H1 (cell line): ENCODE measurements at regions not wholly inside any gene's neighbourhood (a gene's known extent, or its start where the extent isn't known, plus 50 kb on each side); places are given as distances from the start of the nearest gene placed in this dataset.

Source experiments
- CBX8 ChIP-seq: fragments of 300-800, 300-1000 bp; sonication (generic); IDR thresholded peaks from 2 replicates; pipeline ENCODE4 v1.7.1; 2016; ENCODE audit warnings: low read depth, low read length, borderline replicate concordance
- CHD2 ChIP-seq: IDR thresholded peaks from 2 replicates; pipeline ENCODE4 v1.6.1; 2012; ENCODE audit warnings: low read length, improper control_type of control experiment
- KDM4A ChIP-seq: IDR thresholded peaks from one replicate; pipeline ENCODE4 v1.7.1; 2012; ENCODE audit warnings: low read depth, mild to moderate bottlenecking, moderate library complexity, low read length, inconsistent platforms; ENCODE audit not compliant: severe bottlenecking
- TBP ChIP-seq: IDR thresholded peaks from 2 replicates; pipeline ENCODE4 v1.6.1; 2011; ENCODE audit warnings: low read depth, low read length, improper control_type of control experiment
- TF ChIP-seq, protein P1 (sequence below): fragments of 300-600 bp; sonication (generic); IDR thresholded peaks from 2 replicates; pipeline ENCODE4 v1.7.1; 2012; ENCODE audit warnings: low read length, moderate library complexity, mild to moderate bottlenecking, inconsistent platforms; ENCODE audit not compliant: insufficient replicate concordance
- TF ChIP-seq, protein P2 (sequence below): IDR thresholded peaks from 2 replicates; pipeline ENCODE4 v1.6.1; 2012; ENCODE audit warnings: inconsistent platforms
- TF ChIP-seq, protein P3 (sequence below): IDR thresholded peaks from 2 replicates; pipeline ENCODE4 v1.6.1; 2011; ENCODE audit warnings: low read length, improper control_type of control experiment

- TF ChIP-seq, protein P1, sequence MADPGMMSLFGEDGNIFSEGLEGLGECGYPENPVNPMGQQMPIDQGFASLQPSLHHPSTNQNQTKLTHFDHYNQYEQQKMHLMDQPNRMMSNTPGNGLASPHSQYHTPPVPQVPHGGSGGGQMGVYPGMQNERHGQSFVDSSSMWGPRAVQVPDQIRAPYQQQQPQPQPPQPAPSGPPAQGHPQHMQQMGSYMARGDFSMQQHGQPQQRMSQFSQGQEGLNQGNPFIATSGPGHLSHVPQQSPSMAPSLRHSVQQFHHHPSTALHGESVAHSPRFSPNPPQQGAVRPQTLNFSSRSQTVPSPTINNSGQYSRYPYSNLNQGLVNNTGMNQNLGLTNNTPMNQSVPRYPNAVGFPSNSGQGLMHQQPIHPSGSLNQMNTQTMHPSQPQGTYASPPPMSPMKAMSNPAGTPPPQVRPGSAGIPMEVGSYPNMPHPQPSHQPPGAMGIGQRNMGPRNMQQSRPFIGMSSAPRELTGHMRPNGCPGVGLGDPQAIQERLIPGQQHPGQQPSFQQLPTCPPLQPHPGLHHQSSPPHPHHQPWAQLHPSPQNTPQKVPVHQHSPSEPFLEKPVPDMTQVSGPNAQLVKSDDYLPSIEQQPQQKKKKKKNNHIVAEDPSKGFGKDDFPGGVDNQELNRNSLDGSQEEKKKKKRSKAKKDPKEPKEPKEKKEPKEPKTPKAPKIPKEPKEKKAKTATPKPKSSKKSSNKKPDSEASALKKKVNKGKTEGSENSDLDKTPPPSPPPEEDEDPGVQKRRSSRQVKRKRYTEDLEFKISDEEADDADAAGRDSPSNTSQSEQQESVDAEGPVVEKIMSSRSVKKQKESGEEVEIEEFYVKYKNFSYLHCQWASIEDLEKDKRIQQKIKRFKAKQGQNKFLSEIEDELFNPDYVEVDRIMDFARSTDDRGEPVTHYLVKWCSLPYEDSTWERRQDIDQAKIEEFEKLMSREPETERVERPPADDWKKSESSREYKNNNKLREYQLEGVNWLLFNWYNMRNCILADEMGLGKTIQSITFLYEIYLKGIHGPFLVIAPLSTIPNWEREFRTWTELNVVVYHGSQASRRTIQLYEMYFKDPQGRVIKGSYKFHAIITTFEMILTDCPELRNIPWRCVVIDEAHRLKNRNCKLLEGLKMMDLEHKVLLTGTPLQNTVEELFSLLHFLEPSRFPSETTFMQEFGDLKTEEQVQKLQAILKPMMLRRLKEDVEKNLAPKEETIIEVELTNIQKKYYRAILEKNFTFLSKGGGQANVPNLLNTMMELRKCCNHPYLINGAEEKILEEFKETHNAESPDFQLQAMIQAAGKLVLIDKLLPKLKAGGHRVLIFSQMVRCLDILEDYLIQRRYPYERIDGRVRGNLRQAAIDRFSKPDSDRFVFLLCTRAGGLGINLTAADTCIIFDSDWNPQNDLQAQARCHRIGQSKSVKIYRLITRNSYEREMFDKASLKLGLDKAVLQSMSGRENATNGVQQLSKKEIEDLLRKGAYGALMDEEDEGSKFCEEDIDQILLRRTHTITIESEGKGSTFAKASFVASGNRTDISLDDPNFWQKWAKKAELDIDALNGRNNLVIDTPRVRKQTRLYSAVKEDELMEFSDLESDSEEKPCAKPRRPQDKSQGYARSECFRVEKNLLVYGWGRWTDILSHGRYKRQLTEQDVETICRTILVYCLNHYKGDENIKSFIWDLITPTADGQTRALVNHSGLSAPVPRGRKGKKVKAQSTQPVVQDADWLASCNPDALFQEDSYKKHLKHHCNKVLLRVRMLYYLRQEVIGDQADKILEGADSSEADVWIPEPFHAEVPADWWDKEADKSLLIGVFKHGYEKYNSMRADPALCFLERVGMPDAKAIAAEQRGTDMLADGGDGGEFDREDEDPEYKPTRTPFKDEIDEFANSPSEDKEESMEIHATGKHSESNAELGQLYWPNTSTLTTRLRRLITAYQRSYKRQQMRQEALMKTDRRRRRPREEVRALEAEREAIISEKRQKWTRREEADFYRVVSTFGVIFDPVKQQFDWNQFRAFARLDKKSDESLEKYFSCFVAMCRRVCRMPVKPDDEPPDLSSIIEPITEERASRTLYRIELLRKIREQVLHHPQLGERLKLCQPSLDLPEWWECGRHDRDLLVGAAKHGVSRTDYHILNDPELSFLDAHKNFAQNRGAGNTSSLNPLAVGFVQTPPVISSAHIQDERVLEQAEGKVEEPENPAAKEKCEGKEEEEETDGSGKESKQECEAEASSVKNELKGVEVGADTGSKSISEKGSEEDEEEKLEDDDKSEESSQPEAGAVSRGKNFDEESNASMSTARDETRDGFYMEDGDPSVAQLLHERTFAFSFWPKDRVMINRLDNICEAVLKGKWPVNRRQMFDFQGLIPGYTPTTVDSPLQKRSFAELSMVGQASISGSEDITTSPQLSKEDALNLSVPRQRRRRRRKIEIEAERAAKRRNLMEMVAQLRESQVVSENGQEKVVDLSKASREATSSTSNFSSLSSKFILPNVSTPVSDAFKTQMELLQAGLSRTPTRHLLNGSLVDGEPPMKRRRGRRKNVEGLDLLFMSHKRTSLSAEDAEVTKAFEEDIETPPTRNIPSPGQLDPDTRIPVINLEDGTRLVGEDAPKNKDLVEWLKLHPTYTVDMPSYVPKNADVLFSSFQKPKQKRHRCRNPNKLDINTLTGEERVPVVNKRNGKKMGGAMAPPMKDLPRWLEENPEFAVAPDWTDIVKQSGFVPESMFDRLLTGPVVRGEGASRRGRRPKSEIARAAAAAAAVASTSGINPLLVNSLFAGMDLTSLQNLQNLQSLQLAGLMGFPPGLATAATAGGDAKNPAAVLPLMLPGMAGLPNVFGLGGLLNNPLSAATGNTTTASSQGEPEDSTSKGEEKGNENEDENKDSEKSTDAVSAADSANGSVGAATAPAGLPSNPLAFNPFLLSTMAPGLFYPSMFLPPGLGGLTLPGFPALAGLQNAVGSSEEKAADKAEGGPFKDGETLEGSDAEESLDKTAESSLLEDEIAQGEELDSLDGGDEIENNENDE, result no peak
- TF ChIP-seq, protein P2, sequence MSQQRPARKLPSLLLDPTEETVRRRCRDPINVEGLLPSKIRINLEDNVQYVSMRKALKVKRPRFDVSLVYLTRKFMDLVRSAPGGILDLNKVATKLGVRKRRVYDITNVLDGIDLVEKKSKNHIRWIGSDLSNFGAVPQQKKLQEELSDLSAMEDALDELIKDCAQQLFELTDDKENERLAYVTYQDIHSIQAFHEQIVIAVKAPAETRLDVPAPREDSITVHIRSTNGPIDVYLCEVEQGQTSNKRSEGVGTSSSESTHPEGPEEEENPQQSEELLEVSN, result no peak
- TF ChIP-seq CHD2, result no peak
- no peak for TF ChIP-seq CBX8
- no peak for TF ChIP-seq KDM4A
- TF ChIP-seq, protein P3, sequence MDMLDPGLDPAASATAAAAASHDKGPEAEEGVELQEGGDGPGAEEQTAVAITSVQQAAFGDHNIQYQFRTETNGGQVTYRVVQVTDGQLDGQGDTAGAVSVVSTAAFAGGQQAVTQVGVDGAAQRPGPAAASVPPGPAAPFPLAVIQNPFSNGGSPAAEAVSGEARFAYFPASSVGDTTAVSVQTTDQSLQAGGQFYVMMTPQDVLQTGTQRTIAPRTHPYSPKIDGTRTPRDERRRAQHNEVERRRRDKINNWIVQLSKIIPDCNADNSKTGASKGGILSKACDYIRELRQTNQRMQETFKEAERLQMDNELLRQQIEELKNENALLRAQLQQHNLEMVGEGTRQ, result no peak
- TF ChIP-seq TBP, result no peak
Observed at GRCh38 chr5:40001796-40002195, 577.0 kb upstream of the DAB2 start (continued).
